ENCODE measurements at regions not wholly inside any gene's neighbourhood (a gene's known extent, or its start where the extent isn't known, plus 50 kb on each side); places are given as distances from the start of the nearest gene placed in this dataset.

GRCh38 chrX:26747877-26748276 lies 531.9 kb downstream of the MAGEB5 start:
- Histone ChIP-seq H3K27ac (no peak overlapping the region), H3K27me3 (no peaks in the 10 kb centered on the region), H3K4me1 (no peaks in the 10 kb centered on the region), H3K36me3 (ENCODE audit: low read depth, missing control alignments) (no peaks in the 10 kb centered on the region), H3K9me3 (no peaks in the 10 kb centered on the region), H3K4me3 (no peak overlapping the region)
- WGBS, 2 donors, result 50 to 64% methylated on average over 11 to 12 of the region's 12 CpGs
- intact Hi-C loops (cut with DNase I; ENCODE audit: low total_unique reads), result no loop called here
- no peak for DNase-seq
- TF ChIP-seq POLR2A (IDR thresholded peaks at IDR 0.05), result no peak
- TF ChIP-seq CTCF (IDR thresholded peaks at IDR 0.05), result no peak

- no peak for DNase-seq
- WGBS, 2 donors, result 95 to 100% methylated on average over 1 to 9 of the region's 9 CpGs
- H3K4me1 ChIP-seq, result no peaks in the 10 kb centered on the region
- no peak overlapping the region for H3K27ac ChIP-seq
- H3K4me3 ChIP-seq, result no peak overlapping the region
- intact Hi-C loops (cut with DNase I; ENCODE audit: low total_unique reads), result no loop called here
- no peaks in the 10 kb centered on the region for H3K27me3 ChIP-seq
- H3K9me3 ChIP-seq, result no peaks in the 10 kb centered on the region
- TF ChIP-seq POLR2A (IDR thresholded peaks at IDR 0.05) (no peak), CTCF (IDR thresholded peaks at IDR 0.05) (no peak)
- no peaks in the 10 kb centered on the region for H3K36me3 ChIP-seq (ENCODE audit: low read depth, missing control alignments)
These were observed 506.9 kb downstream of the MAGEB5 start for GRCh38 chrX:26722666-26723428.

DNA sequence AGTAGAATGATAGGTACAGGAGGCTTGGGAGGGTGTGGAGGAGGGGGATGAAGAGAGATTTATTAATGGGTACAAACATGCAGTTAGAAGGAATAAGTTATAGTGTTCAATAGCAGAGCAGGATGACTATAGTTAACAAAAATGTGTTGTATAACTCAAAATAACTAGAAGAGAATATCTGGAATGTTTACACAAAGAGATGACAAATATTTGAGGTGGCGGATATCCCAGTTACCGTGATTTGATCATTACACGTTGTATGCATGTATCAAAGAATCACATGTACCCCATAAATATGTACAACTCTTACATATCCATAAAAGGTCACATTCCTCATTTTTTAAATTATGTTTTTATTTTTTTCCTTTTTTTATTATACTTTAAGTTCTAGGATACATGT lies 456.6 kb downstream of the MAGEB5 start:
- no peaks in the 10 kb centered on the region for H3K4me1 ChIP-seq
- intact Hi-C loops (cut with DNase I; ENCODE audit: low total_unique reads), result no loop called here
- DNase-seq, result no peak
- TF ChIP-seq POLR2A (IDR thresholded peaks at IDR 0.05) (no peak), CTCF (IDR thresholded peaks at IDR 0.05) (no peak)
- H3K27ac ChIP-seq, result no peak overlapping the region
- no peaks in the 10 kb centered on the region for H3K9me3 ChIP-seq
- WGBS, 2 donors, result 83 to 90% methylated on average over 3 of the region's 3 CpGs
- H3K4me3 ChIP-seq, result no peak overlapping the region
- H3K27me3 ChIP-seq, result no peaks in the 10 kb centered on the region
- no peaks in the 10 kb centered on the region for H3K36me3 ChIP-seq (ENCODE audit: low read depth, missing control alignments)

DNA sequence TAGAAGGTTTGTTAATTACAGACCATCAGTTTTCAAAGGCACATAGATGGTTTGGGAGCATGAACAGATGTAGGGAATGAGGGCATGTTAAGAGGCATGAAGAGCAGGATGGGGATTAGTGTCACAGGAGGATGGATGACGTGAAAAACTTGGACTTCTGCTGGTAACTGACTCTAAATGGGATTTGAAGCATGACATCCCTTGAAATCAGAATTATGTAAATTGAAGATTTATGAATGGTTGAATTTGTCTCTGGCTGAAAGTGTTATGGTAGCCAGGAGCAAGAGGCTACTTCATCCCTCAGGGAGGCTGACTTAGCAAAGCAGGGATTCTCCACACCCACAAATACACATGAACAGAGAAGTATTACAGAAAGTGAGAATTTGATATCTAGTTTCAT lies 454.6 kb downstream of the MAGEB5 start:
- H3K27ac ChIP-seq, result no peak overlapping the region
- no peaks in the 10 kb centered on the region for H3K27me3 ChIP-seq
- H3K4me3 ChIP-seq, result no peak overlapping the region
- WGBS, 2 donors, result 92 to 100% methylated on average over 1 of the region's 1 CpG
- intact Hi-C loops (cut with DNase I; ENCODE audit: low total_unique reads), result no loop called here
- H3K9me3 ChIP-seq, result no peaks in the 10 kb centered on the region
- no peaks in the 10 kb centered on the region for H3K36me3 ChIP-seq (ENCODE audit: low read depth, missing control alignments)
- no peak for TF ChIP-seq POLR2A (IDR thresholded peaks at IDR 0.05)
- no peak for TF ChIP-seq CTCF (IDR thresholded peaks at IDR 0.05)
- H3K4me1 ChIP-seq, result no peaks in the 10 kb centered on the region
- no peak for DNase-seq

- Histone ChIP-seq H3K9me3 (no peaks in the 10 kb centered on the region), H3K27me3 (no peaks in the 10 kb centered on the region), H3K4me3 (no peak overlapping the region), H3K27ac (no peak overlapping the region), H3K4me1 (no peaks in the 10 kb centered on the region), H3K36me3 (ENCODE audit: low read depth, missing control alignments) (no peaks in the 10 kb centered on the region)
- TF ChIP-seq CTCF (IDR thresholded peaks at IDR 0.05), result no peak
- TF ChIP-seq POLR2A (IDR thresholded peaks at IDR 0.05), result no peak
- no peak for DNase-seq
- WGBS, 2 donors, result 75 to 93% methylated on average over 3 of the region's 3 CpGs
- intact Hi-C loops (cut with DNase I; ENCODE audit: low total_unique reads), result no loop called here
These were observed 448.9 kb downstream of the MAGEB5 start for GRCh38 chrX:26664919-26665318.
